NB4 (cell line): ENCODE measurements at regions not wholly inside any gene's neighbourhood (a gene's known extent, or its start where the extent isn't known, plus 50 kb on each side); places are given as distances from the start of the nearest gene placed in this dataset.
"Not testable (repeated sequence)": the region's sequence is repeated elsewhere in the genome, so short reads cannot be mapped to it uniquely, and the experiment has no call there.

ENCODE experiments used
- DNase-seq: peaks from one replicate; pipeline ENCODE4 v3.0.0; 2010; ENCODE audit warnings: low read depth
- H3K4me3 ChIP-seq: one replicate; pipeline ENCODE4 v1.5.1; 2011; ENCODE audit warnings: mild to moderate bottlenecking, low read depth, low read length, moderate library complexity
- CTCF ChIP-seq: IDR thresholded peaks from one replicate; pipeline ENCODE4 v1.5.1; 2012; ENCODE audit warnings: low read depth, low read length
- MAX ChIP-seq: IDR thresholded peaks from 2 replicates; pipeline ENCODE4 v1.6.1; 2011; ENCODE audit warnings: low read depth, low read length
- MYC ChIP-seq: IDR thresholded peaks from 2 replicates; pipeline ENCODE4 v1.6.1; 2011; ENCODE audit warnings: low read depth, low read length
- POLR2A ChIP-seq: IDR thresholded peaks from 2 replicates; pipeline ENCODE4 v1.6.1; 2011; ENCODE audit warnings: mild to moderate bottlenecking; ENCODE audit not compliant: insufficient read length; ENCODE audit errors: extremely low read depth

- H3K4me3 ChIP-seq: no peak overlapping the region
- TF ChIP-seq MYC (no peak), MAX (no peak), POLR2A (no peak), CTCF (no peak)
- no peak for DNase-seq
These were observed 654.6 kb downstream of the MECOM start for GRCh38 chr3:169008776-169009358.

GRCh38 chr3:169007145-169007544 is 656.4 kb downstream of the MECOM start:
- no peak for TF ChIP-seq POLR2A
- H3K4me3 ChIP-seq: no peak overlapping the region
- DNase-seq: no peak

- not testable (repeated sequence) for H3K4me3 ChIP-seq, DNase-seq
These were observed 657.1 kb downstream of the MECOM start for GRCh38 chr3:169006398-169006797.

GRCh38 chr3:169002689-169003088 is 660.8 kb downstream of the MECOM start:
- no peak for TF ChIP-seq CTCF
- no peak for TF ChIP-seq MYC
- TF ChIP-seq POLR2A: no peak
- TF ChIP-seq MAX: no peak
- H3K4me3 ChIP-seq: no peak overlapping the region
- no peak for DNase-seq

GRCh38 chr3:168998792-168999191 is 664.7 kb downstream of the MECOM start:
- H3K4me3 ChIP-seq: no peak overlapping the region
- DNase-seq: no peak
- TF ChIP-seq POLR2A: no peak
- TF ChIP-seq CTCF: no peak
- TF ChIP-seq MYC: no peak
- no peak for TF ChIP-seq MAX

- TF ChIP-seq POLR2A: no peak
- TF ChIP-seq MYC: no peak
- no peak for TF ChIP-seq CTCF
- no peak for TF ChIP-seq MAX
- no peak overlapping the region for H3K4me3 ChIP-seq
- no peak for DNase-seq
These were observed 666.0 kb downstream of the MECOM start for GRCh38 chr3:168997488-168997887.

- no peak for DNase-seq
- TF ChIP-seq POLR2A: no peak
- no peak for TF ChIP-seq CTCF
- TF ChIP-seq MYC: no peak
- no peak for TF ChIP-seq MAX
- no peak overlapping the region for H3K4me3 ChIP-seq
These were observed 666.9 kb downstream of the MECOM start for GRCh38 chr3:168996622-168997021.
